ENCODE measurements at regions not wholly inside any gene's neighbourhood (a gene's known extent, or its start where the extent isn't known, plus 50 kb on each side); places are given as distances from the start of the nearest gene placed in this dataset.

DNA sequence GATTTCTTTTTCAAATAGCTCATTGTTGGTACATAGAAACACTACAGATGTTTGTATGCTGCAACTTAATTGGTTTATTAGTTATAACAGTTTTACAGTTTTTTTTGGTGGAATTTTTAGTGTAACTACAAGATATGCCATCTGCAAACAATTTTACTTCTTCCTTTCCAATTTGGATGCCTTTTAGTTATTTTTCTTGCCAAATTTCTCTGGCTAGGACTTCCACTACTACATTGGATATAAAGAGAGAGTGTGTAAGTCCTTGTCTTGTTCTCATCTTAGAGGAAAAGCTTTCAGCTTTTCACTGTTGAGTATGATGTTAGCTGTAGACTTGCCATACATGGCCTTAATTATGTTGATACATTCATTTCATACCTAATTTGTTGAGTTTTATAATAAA is 143.6 kb upstream of the EOMES start:
- DNase-seq: no peak

DNA sequence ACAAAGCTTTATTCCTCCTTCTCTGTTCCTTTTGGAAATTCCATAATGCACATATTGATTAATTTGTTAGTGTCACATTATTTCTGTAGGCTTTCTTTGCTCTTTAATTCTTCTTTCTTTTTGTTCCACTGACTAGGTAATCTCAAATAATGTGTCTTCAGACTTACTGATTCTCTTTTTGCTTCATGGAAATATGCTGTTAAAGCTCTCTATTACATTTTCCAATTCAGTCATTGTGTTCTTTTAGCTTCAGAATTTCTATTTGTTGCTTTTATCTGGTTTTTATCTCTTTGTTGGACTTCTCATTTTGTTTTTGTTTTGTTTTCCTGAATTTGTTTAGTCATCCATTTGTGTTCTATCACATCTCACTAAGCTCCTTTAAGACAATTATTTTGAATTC is 147.0 kb upstream of the EOMES start:
- no peak for DNase-seq

GRCh38 chr3:27877061-27878013 is 155.2 kb upstream of the EOMES start:
- no peak for DNase-seq

DNA sequence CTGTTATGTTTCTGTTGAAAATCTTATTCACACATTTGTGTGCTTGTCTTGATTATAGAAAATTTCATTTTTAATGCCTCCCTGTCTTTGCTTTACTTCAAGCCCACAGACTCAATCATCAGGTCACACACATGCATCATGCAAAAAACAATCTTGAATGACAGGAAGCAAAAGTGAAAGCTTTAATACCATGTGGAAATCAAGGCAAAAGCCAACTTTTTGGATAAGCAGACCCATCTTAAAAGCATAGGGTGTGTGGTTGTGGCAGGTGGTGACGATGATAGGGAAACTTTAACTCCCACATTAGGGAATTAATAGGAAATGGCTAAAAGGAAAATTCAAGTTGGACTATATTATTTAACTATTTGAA is 155.9 kb upstream of the EOMES start:
- no peak for DNase-seq

- DNase-seq: no peak
These were observed 159.1 kb upstream of the EOMES start for GRCh38 chr3:27880969-27881892.

DNA sequence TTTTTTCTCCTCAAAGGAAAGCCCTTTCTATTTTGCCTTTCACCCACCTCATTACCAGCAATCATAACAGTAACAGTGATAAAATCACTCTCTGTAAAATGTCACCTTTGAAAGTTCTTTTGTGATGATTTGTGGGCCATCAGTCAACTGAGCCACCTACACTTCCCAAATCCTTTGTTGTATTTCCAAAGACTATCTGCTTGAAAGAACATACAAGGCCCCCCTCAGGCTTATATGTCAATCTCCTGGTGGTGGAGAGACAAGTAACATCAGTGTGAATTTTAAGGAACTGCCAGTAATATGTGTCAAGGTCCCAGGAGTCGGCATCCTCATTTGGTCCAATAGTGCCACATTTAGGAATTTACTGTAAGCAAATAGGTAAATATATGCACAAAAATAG is 161.1 kb upstream of the EOMES start:
- DNase-seq: no peak

- no peak for DNase-seq
These were observed 163.5 kb upstream of the EOMES start for GRCh38 chr3:27885641-27886040.

DNA sequence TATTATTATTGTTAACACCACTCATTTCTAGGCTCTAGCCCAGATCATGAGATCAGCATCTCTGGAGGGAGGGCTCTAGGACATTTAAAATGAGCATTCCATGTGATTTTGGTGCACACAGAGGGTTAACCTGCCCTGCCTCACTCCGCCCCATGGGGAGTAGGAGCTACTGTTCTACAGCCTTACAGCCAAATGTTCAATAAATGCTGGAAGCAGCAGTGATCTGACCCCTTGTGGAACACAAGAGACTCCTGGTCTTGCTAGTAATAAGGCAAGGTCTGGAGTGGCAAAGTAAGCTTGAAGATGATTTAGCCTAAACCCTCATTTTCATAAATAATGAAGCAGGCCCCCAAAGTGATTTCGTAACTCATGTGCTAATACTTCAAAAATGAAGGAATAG is 166.4 kb upstream of the EOMES start:
- DNase-seq: no peak

DNA sequence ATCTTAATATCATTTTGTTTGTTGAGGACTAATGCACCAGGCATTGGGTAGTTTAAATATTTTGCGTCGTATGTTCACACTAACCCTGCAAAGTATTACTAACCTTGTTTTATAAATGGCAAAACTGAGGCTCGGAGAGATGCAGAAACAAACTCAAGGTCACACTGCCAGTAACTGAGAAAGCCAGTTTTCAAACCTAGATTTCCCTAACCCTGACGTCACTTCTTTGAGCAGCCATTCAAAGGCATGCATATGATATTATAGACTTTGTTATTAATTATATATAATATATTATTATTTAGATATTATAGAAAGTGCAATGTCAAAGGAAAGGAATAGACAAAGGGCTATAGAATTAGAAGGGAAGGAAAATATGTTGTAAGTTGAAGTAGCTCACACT is 167.6 kb upstream of the EOMES start:
- DNase-seq: no peak

DNA sequence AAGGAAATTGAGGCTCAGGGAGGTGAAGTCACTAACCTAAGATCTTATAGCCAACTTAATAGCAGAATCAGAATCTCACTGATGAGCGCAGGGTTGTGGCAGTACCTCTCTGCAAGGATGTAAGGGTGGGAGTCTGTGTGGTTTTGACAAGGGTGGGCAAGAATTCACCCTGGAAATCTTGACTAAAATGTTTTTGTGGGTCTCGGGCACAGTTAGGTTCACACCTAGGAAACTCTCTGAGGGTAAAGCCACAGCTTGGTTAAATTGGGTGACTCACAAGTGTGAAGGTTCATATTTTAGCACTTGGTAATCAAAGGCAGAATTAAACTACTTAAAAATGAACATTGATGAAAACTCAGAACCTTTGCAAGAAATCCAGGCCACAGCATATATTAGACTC is 178.2 kb upstream of the EOMES start:
- DNase-seq: no peak

GRCh38 chr3:27903446-27903845 is 181.3 kb upstream of the EOMES start:
- no peak for DNase-seq

- no peak for DNase-seq
These were observed 183.5 kb upstream of the EOMES start for GRCh38 chr3:27905625-27906024.

DNA sequence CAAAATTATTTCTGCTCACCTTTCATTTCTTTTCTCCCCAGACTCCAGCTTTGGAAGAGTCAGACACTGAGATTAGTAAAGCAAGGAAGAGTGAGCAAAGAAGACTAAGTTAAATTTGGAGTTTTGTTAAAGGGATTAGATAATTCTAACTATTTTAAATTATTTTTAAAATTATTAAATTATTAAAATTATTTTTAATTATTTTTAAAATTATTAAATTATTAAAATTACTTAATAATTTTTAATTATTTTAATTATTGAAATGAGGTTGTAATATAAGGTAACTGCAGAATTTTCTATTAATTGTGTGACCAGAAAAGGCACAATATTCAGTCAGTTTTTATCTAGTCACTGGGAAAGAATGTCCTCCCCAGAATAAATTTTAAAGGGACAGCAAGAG is 185.0 kb upstream of the EOMES start:
- DNase-seq: no peak

DNA sequence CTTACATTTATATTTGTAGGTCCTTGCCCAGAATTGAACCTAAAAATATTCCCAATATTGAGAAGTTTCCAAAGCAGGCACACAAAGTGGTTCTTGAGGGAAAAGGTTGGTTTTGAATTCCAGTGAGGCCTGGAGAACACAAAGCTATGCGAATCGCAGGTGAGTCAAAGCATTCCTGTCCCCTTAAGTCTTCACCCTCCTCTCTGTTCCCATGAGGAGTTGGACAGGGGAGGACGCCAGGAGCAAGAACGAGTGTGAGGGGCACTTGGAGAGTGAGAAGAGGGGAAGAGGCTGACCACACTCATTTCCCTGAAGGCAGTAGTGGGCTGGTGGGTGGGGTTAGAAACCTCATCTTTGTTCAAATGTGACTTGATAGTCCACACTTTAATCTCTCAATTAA is 185.8 kb upstream of the EOMES start:
- no peak for DNase-seq

GRCh38 chr3:27910456-27910855 is 188.3 kb upstream of the EOMES start:
- no peak for DNase-seq

GRCh38 chr3:27914199-27914598 is 192.1 kb upstream of the EOMES start:
- no peak for DNase-seq

GRCh38 chr3:27923349-27924068 is 201.4 kb upstream of the EOMES start:
- DNase-seq: no peak

- DNase-seq: no peak
These were observed 205.8 kb upstream of the EOMES start for GRCh38 chr3:27927882-27928281.

GRCh38 chr3:27930052-27930602 is 208.0 kb upstream of the EOMES start:
- no peak for DNase-seq

- no peak for DNase-seq
These were observed 213.4 kb upstream of the EOMES start for GRCh38 chr3:27935492-27935891.

GRCh38 chr3:27939521-27939920 is 217.4 kb upstream of the EOMES start:
- DNase-seq: no peak

DNA sequence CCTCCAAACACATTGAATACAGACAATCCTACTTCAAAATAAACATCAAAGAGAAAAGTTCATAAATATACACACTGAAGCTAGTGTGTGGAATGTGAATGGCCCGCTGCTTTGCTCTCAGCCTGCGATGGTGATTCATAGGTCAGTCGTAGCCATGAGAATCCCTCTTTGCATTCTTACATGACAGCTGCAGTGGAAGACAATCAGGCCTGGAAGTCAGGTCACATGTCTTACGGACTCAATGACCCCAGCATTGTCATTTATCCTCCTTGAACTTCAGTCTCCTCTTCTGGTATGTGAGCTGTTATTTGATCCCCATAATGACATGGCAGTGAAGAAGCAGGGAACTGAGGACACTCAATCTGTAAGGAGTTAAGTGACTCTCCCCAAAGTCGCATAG is 217.8 kb upstream of the EOMES start:
- DNase-seq: no peak

GRCh38 chr3:27943106-27943505 is 221.0 kb upstream of the EOMES start:
- no peak for DNase-seq
